Smooth muscle cell of the brain vasculature (primary cell): ENCODE measurements at regions not wholly inside any gene's neighbourhood (a gene's known extent, or its start where the extent isn't known, plus 50 kb on each side); places are given as distances from the start of the nearest gene placed in this dataset.
"Not testable (repeated sequence)": the region's sequence is repeated elsewhere in the genome, so short reads cannot be mapped to it uniquely, and the experiment has no call there.

Experiments
- DNase-seq: peaks from one replicate; pipeline ENCODE4 v3.0.0-alpha.2; 2012; ENCODE audit warnings: low read depth, low spot score

GRCh38 chr2:89213811-89214210, 522.3 kb downstream of the RPIA start:
- DNase-seq, result not testable (repeated sequence)

- DNase-seq, result not testable (repeated sequence)
Measured at GRCh38 chr2:89221474-89221873, 530.0 kb downstream of the RPIA start.

GRCh38 chr2:89222063-89222732, 530.7 kb downstream of the RPIA start:
- DNase-seq, result not testable (repeated sequence)

GRCh38 chr2:89224803-89225202, 533.3 kb downstream of the RPIA start:
- not testable (repeated sequence) for DNase-seq

GRCh38 chr2:89229979-89230378, 538.5 kb downstream of the RPIA start:
- DNase-seq, result not testable (repeated sequence)

- not testable (repeated sequence) for DNase-seq
Measured at GRCh38 chr2:89231241-89231640, 539.8 kb downstream of the RPIA start.

- not testable (repeated sequence) for DNase-seq
Measured at GRCh38 chr2:89233931-89234330, 542.5 kb downstream of the RPIA start.

- DNase-seq, result not testable (repeated sequence)
Measured at GRCh38 chr2:89234818-89235466, 543.5 kb downstream of the RPIA start.

GRCh38 chr2:89236832-89237450, 545.5 kb downstream of the RPIA start:
- not testable (repeated sequence) for DNase-seq

GRCh38 chr2:89237783-89238182, 546.3 kb downstream of the RPIA start:
- DNase-seq, result not testable (repeated sequence)

- not testable (repeated sequence) for DNase-seq
Measured at GRCh38 chr2:89243114-89243700, 551.7 kb downstream of the RPIA start.

- DNase-seq, result not testable (repeated sequence)
Measured at GRCh38 chr2:89244407-89244806, 552.9 kb downstream of the RPIA start.

- DNase-seq, result not testable (repeated sequence)
Measured at GRCh38 chr2:89245478-89245877, 554.0 kb downstream of the RPIA start.

GRCh38 chr2:89246027-89246426, 554.6 kb downstream of the RPIA start:
- DNase-seq, result not testable (repeated sequence)

- DNase-seq, result not testable (repeated sequence)
Measured at GRCh38 chr2:89246620-89247019, 555.1 kb downstream of the RPIA start.

- DNase-seq, result not testable (repeated sequence)
Measured at GRCh38 chr2:89255013-89255412, 563.5 kb downstream of the RPIA start.

GRCh38 chr2:89273443-89273842, 582.0 kb downstream of the RPIA start:
- not testable (repeated sequence) for DNase-seq

- not testable (repeated sequence) for DNase-seq
Measured at GRCh38 chr2:89280536-89280935, 589.1 kb downstream of the RPIA start.

- DNase-seq, result not testable (repeated sequence)
Measured at GRCh38 chr2:89286448-89287080, 595.1 kb downstream of the RPIA start.

GRCh38 chr2:89287084-89287483, 595.6 kb downstream of the RPIA start:
- not testable (repeated sequence) for DNase-seq

GRCh38 chr2:89291717-89292298, 600.3 kb downstream of the RPIA start:
- not testable (repeated sequence) for DNase-seq
